ENCODE measurements at regions not wholly inside any gene's neighbourhood (a gene's known extent, or its start where the extent isn't known, plus 50 kb on each side); places are given as distances from the start of the nearest gene placed in this dataset.
A peak's percentile ranks its signal among the peaks of the same experiment; 100 is the strongest.
"Not testable (repeated sequence)": the region's sequence is repeated elsewhere in the genome, so short reads cannot be mapped to it uniquely, and the experiment has no call there.

DNA sequence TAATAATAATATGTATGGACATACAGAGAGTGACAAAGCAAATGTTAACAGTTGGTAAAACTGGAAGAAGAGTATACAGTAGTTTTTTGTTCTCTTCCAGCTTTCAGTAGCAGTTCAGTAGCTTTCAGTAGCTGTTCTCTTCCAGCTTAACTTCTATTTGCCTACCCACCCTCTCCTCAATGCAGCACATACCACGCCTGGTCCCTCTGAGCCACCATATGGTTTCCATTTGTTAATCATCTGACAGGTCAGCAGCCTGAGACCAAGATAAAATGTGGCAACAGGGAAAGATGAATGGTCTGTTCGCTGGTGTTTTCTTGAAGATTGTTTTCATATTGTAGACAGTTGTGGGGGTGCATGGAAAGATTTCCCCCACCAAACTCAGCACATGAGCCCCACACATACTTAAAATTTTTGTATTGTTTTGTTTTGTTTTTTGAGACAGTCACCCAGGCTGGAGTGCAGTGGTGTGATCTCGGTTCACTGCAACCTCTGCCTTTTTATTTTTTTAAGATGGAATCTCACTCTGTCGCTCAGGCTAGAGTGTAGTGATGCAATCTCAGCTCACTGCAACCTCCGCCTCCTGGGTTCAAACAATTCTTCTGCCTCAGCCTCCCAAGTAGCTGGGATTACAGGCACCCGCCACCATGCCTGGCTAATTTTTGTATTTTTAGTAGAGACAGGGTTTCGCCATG, 56.8 kb downstream of the ATP6V0E2 start:
- FAIRE-seq; DNase-seq (ENCODE audit: insufficient read length): not testable (repeated sequence)

DNA sequence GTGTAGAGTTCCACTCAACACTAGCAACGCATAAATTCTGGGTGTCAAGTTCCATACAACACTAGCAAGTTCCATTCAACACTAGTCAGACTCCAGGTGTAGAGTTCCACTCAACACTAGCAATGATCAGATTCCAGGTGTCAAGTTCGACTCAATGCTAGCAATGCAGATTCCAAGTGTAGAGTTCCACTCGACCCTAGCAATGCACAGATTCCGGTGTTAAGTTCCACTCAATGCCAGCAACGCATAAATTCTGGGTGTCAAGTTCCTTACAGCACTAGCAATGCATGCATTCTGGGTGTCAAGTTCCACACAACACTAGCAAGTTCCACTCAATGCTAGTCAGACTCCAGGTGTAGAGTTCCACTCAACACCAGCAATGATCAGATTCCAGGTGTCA, 60.0 kb downstream of the ATP6V0E2 start:
- not testable (repeated sequence) for DNase-seq (ENCODE audit: insufficient read length); FAIRE-seq

DNA sequence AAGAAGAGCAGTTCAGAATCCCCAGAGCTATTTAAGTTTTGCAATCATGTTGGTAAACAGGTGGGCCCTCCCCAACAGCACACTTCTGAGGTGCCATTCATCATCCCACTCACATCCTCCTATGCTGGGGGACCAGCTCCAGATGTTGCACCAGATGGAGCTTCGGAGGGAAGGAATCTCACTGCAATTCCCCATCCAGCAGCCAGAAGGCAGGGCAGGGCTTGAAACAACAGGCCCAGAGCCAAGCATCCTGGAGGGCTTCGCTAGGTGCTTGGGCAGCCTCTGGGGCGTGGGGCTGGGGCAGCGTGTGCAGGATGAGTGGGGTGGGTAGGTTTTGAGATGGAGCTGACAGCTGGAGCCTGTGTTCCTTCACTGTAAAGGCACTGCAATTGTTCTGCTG, 73.6 kb downstream of the ATP6V0E2 start:
- DNase-seq (ENCODE audit: insufficient read length); FAIRE-seq: not testable (repeated sequence)

DNA sequence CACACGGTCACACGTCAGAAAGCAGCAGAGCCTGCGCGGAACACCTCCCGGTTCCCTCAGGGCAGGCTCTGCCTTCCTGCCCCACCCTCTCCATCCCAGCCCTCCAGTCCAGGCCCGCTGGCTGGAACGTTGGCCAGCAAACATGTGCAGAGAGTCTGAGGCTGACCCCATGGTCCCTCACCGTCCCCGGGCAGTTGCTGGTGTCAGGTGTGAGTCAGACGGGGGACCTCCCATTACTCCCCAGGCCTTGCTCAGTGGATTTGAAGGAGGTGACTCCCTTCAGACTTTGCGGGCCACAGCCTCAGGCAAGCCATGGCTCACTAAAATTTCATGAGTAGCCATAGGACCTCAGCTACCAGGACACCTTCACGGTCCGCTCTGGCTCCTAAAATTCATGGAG, 74.7 kb downstream of the ATP6V0E2 start:
- not testable (repeated sequence) for FAIRE-seq; DNase-seq (ENCODE audit: insufficient read length)

DNA sequence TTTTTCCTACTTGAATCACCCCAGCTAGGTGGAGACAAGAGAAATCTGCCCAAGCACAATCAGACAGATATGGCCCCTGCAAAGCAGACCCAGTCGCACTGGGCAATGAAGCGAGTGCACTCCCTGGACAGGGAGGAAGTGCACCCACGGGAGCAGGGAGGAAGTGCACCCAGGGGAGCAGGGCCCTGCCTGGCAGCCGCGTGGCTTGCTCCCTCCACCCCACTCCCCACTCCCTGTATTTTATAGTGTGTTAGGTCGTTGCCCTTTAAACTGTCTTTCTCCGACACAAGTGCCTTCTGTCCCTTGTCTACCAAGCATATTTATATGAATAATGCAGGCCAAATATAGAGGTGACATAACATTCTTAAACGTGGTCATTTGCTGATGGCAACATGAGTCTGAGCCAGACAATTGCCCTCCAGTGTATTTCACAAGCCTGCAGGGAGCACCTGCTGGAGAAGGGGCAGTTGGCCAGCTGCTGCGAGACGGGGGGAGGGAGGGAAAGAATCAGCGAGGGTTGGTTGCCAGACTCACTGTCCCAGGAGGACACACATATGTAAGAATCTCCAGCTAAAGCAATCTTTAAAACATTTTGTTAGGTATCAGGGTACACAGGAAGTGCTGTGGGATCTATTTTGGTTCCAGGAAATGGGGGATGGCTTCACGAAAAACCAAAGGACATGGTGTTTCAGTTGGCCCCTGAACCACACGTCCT, 76.3 kb downstream of the ATP6V0E2 start:
- DNase-seq (ENCODE audit: insufficient read length): not testable (repeated sequence)
- peak; percentile 94 for FAIRE-seq

DNA sequence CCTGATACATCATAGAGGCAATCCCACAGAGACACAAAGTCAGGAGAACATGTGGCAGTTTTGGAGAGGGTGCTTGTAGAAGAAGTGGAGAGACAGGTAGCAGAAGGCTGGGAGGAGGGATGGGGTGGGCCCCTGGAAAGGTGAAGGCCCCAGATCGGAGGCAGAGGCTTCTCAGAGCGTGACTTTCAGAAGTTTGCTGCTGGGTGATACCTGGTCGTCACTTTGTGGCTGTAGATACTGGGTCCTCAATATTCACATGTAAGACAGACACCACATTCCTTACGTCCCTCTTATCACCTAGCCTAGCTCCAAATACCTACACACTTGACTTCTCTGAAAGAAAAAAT, 76.8 kb downstream of the ATP6V0E2 start:
- not testable (repeated sequence) for FAIRE-seq; DNase-seq (ENCODE audit: insufficient read length)

DNA sequence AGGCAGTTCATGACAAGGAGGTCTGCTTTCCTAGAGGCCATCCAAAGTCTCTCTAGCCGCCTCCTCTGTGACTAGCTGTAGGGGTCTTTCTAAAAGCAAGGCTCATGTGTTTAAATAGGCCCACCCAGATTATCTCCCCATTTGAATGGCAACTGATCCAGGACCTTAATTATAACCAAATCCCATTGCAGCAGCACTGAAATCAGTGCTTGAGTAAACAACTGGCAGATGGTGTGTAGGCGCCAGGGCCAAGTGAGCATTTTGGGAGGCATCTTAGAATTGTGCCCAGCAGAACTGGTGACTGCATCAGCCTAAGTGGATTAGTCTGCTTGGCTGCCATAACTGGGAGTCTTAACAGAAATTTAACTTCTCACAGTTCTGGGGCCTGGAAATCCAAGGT, 77.8 kb downstream of the ATP6V0E2 start:
- not testable (repeated sequence) for DNase-seq (ENCODE audit: insufficient read length); FAIRE-seq

DNA sequence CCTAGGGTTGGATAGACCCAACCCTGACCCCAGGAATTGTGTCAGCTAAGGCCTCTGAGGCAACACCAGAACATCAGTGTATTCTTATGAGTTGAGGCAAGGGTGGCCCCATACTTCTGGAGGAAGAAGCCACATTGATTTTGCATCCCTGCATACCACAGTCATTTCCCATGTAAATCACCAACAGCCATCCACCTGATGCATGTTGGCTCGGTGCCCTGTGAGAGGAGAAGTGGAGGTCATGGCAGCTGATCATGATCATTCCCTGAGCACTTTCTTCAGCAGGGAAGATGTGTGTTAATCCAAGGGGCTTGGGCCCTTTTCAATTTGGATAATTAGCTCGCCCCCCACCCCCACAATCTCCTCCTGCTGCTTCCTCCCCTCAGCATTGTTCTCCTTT, 85.1 kb downstream of the ATP6V0E2 start:
- DNase-seq (ENCODE audit: insufficient read length); FAIRE-seq: not testable (repeated sequence)

DNA sequence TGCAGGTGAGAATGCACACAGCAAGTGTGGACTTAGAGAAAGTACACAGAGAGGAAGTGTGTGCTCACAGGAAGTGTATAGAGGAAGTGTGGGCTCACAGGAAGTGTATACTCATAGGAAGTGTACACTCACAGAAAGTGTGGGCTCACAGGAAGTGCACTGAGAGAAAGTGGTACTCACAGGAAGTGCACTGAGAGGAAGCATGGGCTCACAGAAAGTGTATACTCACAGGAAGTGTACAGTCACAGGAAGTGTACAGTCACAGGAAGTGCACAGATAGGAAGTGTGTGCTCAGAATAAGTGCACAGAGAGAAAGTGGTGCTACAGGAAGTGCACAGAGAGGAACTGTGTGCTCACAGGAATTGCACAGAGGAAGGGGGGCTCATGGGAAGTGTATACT, 87.1 kb downstream of the ATP6V0E2 start:
- FAIRE-seq; DNase-seq (ENCODE audit: insufficient read length): not testable (repeated sequence)

DNA sequence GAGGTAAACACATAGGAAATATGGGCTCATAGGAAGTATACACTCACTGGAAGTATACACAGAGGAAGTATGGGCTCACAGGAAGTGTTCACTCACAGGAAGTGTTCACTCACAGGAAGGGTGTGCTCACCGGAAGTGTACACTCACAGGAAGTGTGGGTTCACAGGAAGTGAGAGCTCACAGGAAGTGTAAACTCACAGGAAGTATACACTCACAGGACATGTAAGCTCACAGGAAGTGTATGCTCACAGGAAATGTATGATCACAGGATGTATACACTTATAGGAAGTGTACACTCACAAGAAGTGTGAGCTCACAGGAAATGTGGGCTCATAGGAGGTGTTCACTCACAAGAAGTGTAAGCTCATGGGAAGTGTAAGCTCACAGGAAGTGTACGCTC, 88.1 kb downstream of the ATP6V0E2 start:
- DNase-seq (ENCODE audit: insufficient read length): not testable (repeated sequence)
- FAIRE-seq: peak; percentile 21

DNA sequence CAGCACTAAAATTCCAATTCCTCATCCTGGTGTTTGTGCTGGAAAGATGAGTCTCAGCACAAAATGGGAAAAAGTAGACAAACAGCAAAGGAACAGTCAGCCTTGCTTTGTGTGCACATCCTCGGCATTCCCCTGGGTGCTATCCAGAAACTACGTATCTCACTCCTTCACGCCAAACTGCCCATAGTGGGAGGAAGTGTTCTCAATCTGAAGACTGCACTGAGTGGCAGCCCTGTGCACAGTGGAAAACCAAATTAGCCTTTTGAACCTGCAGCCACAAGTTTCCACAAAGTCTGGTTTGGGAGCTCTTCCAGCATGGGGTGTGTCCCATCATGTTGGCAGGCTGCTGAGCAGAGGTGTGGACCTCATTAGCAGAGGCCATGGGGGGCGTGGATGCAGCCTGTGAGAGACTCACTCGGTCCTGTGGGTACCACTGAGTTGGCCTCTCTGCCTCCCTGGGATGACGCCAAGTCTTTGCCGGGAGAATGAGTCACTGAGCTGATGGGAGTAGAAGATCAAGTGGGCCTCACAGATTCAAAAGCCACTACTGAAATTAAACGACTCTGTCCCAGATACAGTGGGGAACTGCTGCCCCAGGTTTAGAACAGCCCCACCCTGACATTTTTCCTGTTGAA, 89.0 kb downstream of the ATP6V0E2 start:
- DNase-seq (ENCODE audit: insufficient read length); FAIRE-seq: not testable (repeated sequence)

DNA sequence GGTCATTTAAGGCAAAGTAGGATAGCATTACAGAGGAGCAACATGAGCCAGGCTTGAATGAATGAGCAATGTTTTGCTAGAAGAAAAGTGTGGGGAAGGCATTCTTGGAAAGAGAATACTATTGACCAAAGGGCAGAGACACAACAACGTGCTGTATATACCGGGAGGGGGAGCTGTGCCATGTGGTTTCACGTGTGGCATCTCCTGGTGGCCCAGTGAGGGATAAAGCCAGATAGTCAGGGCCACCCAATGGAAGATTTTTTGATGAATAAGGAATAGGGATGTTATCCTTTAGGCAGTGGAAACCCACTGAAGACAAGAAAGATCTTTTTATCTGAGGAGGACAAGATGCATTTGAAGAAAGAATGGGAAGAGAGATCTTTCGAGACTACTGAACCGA, 90.2 kb downstream of the ATP6V0E2 start:
- not testable (repeated sequence) for FAIRE-seq

DNA sequence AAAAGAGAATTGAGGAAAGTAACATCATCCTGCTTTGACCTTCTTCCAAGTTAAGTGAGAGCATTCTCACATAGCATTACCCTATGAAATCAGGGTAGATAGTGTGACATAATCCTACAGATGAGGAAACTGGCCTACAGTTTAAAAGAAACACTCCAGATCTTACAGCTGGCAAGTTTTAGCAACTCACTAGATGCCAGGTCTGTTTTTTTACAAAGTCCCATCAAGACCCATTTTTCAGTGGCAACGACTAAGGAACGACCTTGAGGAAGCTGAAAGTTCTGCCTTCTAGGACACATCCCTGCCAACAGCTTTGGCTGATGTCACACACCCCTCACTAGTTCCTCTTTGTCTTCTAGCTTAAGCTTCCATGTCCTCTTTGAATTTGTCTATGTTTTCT, 92.7 kb downstream of the ATP6V0E2 start:
- not testable (repeated sequence) for FAIRE-seq; DNase-seq (ENCODE audit: insufficient read length)

More for the DNA sequence above, 90.2 kb downstream of the ATP6V0E2 start:
- DNase-seq (ENCODE audit: insufficient read length): not testable (repeated sequence)

DNA sequence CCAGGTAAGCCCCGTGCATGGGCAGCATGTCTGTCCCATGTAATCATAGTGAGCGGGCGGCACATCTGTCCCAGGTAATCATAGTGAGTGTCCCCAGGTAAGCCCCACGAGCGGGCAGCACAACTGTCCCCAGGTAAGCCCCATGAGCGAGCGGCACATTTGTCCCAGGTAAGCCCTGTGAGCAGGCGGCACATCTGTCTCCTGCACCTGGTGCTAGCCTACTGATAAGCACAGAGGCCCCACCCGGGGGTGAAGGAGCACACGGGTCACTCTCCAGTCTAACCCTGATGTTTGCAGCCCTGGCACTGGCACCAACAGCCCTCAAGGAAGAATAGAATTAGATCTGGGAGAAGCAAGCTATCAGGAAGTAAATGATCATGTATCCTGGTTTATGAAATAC, 99.2 kb downstream of the ATP6V0E2 start:
- FAIRE-seq: not testable (repeated sequence)

DNA sequence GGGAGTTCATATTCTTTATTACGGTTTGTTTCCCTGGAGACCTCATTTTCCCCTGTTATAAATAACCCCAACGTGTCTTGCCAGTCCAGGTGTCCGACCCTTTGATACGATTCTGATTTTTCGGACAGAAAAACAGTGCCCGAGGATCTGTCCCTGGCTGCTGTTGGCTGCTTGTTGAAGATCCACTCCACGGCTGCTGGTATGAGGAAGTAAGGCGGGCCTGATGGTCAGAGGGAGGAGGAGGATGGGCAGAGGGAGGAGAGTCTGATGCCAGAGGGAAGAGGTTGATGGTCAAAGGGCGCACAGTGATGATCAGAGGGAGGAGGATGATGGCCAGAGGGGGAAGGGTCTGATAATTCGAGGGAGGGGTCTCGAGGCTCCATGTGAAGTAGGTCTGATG, 99.9 kb downstream of the ATP6V0E2 start:
- FAIRE-seq; DNase-seq (ENCODE audit: insufficient read length): not testable (repeated sequence)

More for the DNA sequence above, 99.2 kb downstream of the ATP6V0E2 start:
- DNase-seq (ENCODE audit: insufficient read length): not testable (repeated sequence)

DNA sequence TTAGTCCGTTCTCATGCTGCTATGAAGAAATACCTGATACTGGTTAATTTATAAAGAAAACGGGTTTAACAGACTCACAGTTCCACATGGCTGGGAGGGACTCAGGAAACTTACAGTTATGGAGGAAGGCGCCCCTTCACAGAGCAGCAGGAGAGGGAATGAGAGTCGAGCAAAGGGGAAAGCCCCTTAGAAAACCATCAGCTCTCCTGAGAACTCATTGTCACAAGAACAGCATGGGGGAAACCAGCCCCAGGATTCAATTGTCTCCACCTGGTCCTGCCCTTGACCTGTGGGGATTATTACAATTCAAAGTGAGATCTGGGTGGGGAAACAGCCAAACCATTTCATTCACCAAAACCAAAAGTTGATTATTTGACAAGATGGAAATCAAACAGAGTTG, 101.8 kb downstream of the ATP6V0E2 start:
- FAIRE-seq; DNase-seq (ENCODE audit: insufficient read length): not testable (repeated sequence)

DNA sequence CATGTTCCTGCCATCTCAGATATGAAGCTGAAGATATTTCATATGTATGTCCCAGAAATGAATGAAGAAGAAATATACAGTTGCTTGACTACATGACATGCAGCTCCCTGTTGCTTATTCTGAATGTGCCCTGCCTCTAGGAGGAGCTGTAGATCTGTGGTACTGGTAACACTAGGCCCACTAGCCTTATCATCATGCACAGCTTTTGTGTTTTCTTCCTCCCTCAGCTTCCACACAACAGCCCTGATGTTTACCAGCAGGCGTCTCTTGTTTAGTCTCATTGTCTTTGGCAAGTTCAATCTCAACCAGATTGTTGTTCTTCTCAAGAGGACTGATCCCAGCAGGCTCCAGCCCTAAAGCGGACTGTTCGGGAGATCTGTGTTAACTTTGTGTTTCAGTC, 104.8 kb downstream of the ATP6V0E2 start:
- not testable (repeated sequence) for FAIRE-seq; DNase-seq (ENCODE audit: insufficient read length)

DNA sequence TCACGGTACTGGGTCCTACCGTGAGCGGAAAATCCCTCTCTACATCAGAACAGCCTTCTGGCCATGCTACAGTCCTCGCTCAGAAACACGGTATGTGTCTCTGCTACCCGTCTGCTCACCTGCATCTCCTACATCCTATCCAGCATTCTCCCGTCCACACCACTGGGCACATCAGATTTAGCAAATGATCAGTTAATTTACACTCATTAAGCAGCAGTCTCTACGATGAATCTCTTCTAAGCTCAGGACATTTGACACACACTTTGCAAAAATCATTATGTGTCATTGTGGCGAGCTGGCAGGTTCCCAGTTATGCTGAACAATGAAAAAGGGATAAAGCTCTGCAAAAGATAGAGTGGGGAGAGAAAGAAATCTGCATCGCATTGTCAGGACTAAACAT, 105.2 kb downstream of the ATP6V0E2 start:
- DNase-seq (ENCODE audit: insufficient read length); FAIRE-seq: not testable (repeated sequence)

DNA sequence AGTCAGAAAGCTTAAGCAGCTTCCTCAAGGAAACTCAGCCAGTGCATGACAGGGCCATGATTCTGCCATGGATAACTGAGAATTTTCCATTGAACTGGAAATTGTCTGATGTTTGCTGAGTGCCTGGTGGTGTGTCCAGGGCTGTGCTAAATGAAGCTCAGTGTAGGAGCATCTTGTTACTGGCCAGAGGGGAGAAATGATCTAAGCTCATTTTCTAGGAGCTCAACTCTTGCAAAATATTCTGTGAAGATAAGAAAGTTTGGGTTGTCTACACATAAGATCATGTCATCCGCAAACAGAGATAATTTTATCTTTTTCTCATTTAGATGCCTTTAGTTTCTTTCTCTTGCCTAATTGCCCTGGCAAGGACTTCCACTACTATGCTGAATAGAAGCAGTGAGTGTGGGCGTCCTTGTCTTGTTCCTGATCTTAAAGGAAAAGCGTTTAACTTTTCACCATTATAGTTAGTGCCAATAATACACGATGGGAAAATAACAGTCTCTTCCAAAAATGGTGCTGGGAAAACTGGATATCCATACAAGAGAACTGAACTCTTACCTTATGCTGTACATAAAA, 108.9 kb downstream of the ATP6V0E2 start:
- not testable (repeated sequence) for FAIRE-seq

DNA sequence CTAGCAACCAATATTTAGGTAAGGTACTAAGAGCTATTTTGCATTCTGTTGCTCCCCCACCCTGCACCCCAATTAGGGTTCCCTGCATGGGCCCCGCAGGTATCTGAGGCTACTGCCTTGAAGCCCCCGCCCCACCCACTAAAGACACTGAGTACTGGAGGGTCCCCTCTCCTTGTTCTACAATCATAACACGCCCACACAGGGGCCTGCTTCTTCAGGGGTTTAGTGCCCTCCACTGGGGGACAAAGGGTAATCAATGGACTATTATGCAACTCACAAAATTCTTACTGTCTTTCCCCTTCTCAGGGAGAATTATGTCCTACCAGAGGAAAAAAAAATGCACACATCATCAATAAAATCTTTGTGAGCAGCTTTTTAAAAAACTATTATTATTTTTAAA, 113.1 kb downstream of the ATP6V0E2 start:
- not testable (repeated sequence) for DNase-seq (ENCODE audit: insufficient read length)

More for the DNA sequence above, 108.9 kb downstream of the ATP6V0E2 start:
- not testable (repeated sequence) for DNase-seq (ENCODE audit: insufficient read length)

More for the DNA sequence above, 113.1 kb downstream of the ATP6V0E2 start:
- FAIRE-seq: not testable (repeated sequence)

Data from GM12892 (cell line).